IMR-90 (cell line): ENCODE measurements at regions not wholly inside any gene's neighbourhood (a gene's known extent, or its start where the extent isn't known, plus 50 kb on each side); places are given as distances from the start of the nearest gene placed in this dataset.

Experiments used
- ATAC-seq: fragments of 200-7000 bp; cut with Tn5 transposase; 2 replicates; pipeline ENCODE4 v1.9.1; 2020; ENCODE audit warnings: low read depth, mild to moderate bottlenecking, moderate library complexity
- BruUV-seq: library from RNA; stranded (reverse); fragments of 400-500 nt; replicated peaks from 2 replicates; lab custom pipeline; 2021; lab: Mats Ljungman, UMichigan
- CTCF ChIA-PET: fragments of 300-600 bp; formaldehyde crosslinking; extraction: SDS; loops from one replicate; lab custom pipeline; 2021; ENCODE audit warnings: antibody characterized with exemption; lab: Yijun Ruan, JAX
- POLR2A ChIA-PET: fragments of 300-600 bp; sonication (Branson Sonifier 250); formaldehyde crosslinking; loops from one replicate; lab custom pipeline; 2022; ENCODE audit warnings: antibody characterized with exemption; ENCODE audit not compliant: unreplicated experiment; lab: Charles Lee
- DNase-seq: peaks from one replicate; pipeline ENCODE4 v3.0.0; 2013
- H2AFZ ChIP-seq: replicated peaks from 2 replicates; pipeline ENCODE3; 2013; ENCODE audit warnings: low read length, mild to moderate bottlenecking; ENCODE audit not compliant: poor library complexity
- H2AK5ac ChIP-seq: 2 replicates; pipeline ENCODE4 v1.6.1; 2013; ENCODE audit warnings: low read depth, low read length, inconsistent platforms
- H2AK9ac ChIP-seq: replicated peaks from 2 replicates; pipeline ENCODE3; 2013; ENCODE audit warnings: mild to moderate bottlenecking, low read depth, low read length, moderate library complexity; ENCODE audit not compliant: poor library complexity
- H2BK120ac ChIP-seq: 2 replicates; pipeline ENCODE4 v1.6.1; 2013; ENCODE audit warnings: low read depth, low read length, inconsistent platforms
- H2BK15ac ChIP-seq: 3 replicates; pipeline ENCODE4 v1.6.1; 2013; ENCODE audit warnings: low read depth, low read length, inconsistent platforms
- H2BK20ac ChIP-seq: 2 replicates; pipeline ENCODE4 v1.6.1; 2013; ENCODE audit warnings: low read depth, mild to moderate bottlenecking, inconsistent platforms, low read length, moderate library complexity
- H2BK5ac ChIP-seq: 2 replicates; pipeline ENCODE4 v1.6.1; 2013; ENCODE audit warnings: mild to moderate bottlenecking, low read depth, low read length, inconsistent platforms; ENCODE audit not compliant: poor library complexity, severe bottlenecking
- H3K14ac ChIP-seq: replicated peaks from 2 replicates; pipeline ENCODE4 v1.6.1; 2013; ENCODE audit warnings: low read depth, low read length, inconsistent platforms
- H3K18ac ChIP-seq: 2 replicates; pipeline ENCODE4 v1.6.1; 2013; ENCODE audit warnings: low read depth, low read length, control low read depth
- H3K23ac ChIP-seq: 2 replicates; pipeline ENCODE4 v1.6.1; 2013; ENCODE audit warnings: low read depth, low read length, inconsistent platforms
- H3K27ac ChIP-seq: 2 replicates; pipeline ENCODE4 v1.5.1; 2013; ENCODE audit warnings: mild to moderate bottlenecking, control low read depth, low read length; ENCODE audit not compliant: insufficient read depth
- H3K27me3 ChIP-seq: 2 replicates; pipeline ENCODE4 v1.6.1; 2013; ENCODE audit warnings: low read length; ENCODE audit not compliant: control insufficient read depth, insufficient read depth
- H3K36me3 ChIP-seq: 2 replicates; pipeline ENCODE4 v1.6.1; 2013; ENCODE audit warnings: low read length, mixed read lengths; ENCODE audit not compliant: control insufficient read depth, insufficient read depth
- H3K4ac ChIP-seq: 2 replicates; pipeline ENCODE4 v1.6.1; 2013; ENCODE audit warnings: low read depth, low read length, inconsistent platforms
- H3K4me1 ChIP-seq: 2 replicates; pipeline ENCODE4 v1.6.1; 2013; ENCODE audit warnings: low read length, mixed read lengths; ENCODE audit not compliant: control insufficient read depth, insufficient read depth
- H3K4me2 ChIP-seq: 2 replicates; pipeline ENCODE4 v1.6.1; 2013; ENCODE audit warnings: low read depth, mild to moderate bottlenecking, control low read depth, low read length, moderate library complexity
- H3K4me3 ChIP-seq: 2 replicates; pipeline ENCODE4 v1.5.1; 2013; ENCODE audit warnings: low read depth, mild to moderate bottlenecking, control low read depth, low read length, moderate library complexity; ENCODE audit not compliant: insufficient read depth
- H3K56ac ChIP-seq: 2 replicates; pipeline ENCODE4 v1.6.1; 2013; ENCODE audit warnings: low read length, inconsistent platforms; ENCODE audit not compliant: insufficient read depth; ENCODE audit errors: extremely low read depth
- H3K79me1 ChIP-seq, 2 experiments: 2 replicates each; pipeline ENCODE4 v1.6.1; 2013; ENCODE audit warnings: low read length in 2 of 2, inconsistent platforms in 1 of 2, low read depth in 1 of 2
- H3K9ac ChIP-seq: 2 replicates; pipeline ENCODE4 v1.6.1; 2013; ENCODE audit warnings: low read depth, low read length, control low read depth
- H3K9me1 ChIP-seq: 2 replicates; pipeline ENCODE4 v1.6.1; 2013; ENCODE audit warnings: low read length, inconsistent platforms; ENCODE audit not compliant: insufficient read depth
- H3K9me3 ChIP-seq: 2 replicates; pipeline ENCODE4 v1.6.1; 2013; ENCODE audit warnings: low read length; ENCODE audit not compliant: control insufficient read depth, insufficient read depth
- H4K20me1 ChIP-seq: 2 replicates; pipeline ENCODE4 v1.6.1; 2013; ENCODE audit warnings: low read length, inconsistent platforms; ENCODE audit not compliant: insufficient read depth
- H4K5ac ChIP-seq: 2 replicates; pipeline ENCODE4 v1.6.1; 2013; ENCODE audit warnings: mild to moderate bottlenecking, low read depth, low read length, control low read depth
- H4K8ac ChIP-seq, 2 experiments: 2 replicates each; pipeline ENCODE4 v1.6.1; 2013; ENCODE audit warnings: low read depth in 2 of 2, low read length in 2 of 2, control low read depth in 1 of 2, inconsistent platforms in 1 of 2
- H4K91ac ChIP-seq: 2 replicates; pipeline ENCODE4 v1.6.1; 2013; ENCODE audit warnings: low read depth, low read length, inconsistent platforms; ENCODE audit not compliant: insufficient read depth
- CHD1 ChIP-seq: IDR thresholded peaks from 2 replicates; pipeline ENCODE4 v1.6.1; 2012; ENCODE audit warnings: low read depth, low read length, improper control_type of control experiment
- WGBS, 2 experiments: methylation state at CpG; one replicate each; pipeline versions ENCODE4 v1.1.5 to v1.1.7; 2013; ENCODE audit warnings: missing lambda C conversion rate in 2 of 2; ENCODE audit not compliant: insufficient read length in 1 of 2; ENCODE audit errors: extremely low coverage in 2 of 2; 5-methylcytosine and 5-hydroxymethylcytosine counted together
- dilution Hi-C: fragments of 300-500 bp; cut with HindIII; formaldehyde crosslinking; loops from one replicate; pipeline ENCODE4 v1.14.3; 2018; ENCODE audit warnings: low sequenced_read_pairs; ENCODE audit not compliant: unreplicated experiment
- in situ Hi-C: fragments of 300-500 bp; cut with MboI; formaldehyde crosslinking; loops from 3 replicates; pipeline ENCODE4 v1.14.3; 2019; ENCODE audit warnings: low sequenced_read_pairs, inconsistent platforms, mixed read lengths
- intact Hi-C: fragments of 100-400 bp; cut with micrococcal nuclease; formaldehyde crosslinking; loops from 2 replicates; pipeline ENCODE4 v1.10.0; 2022

- H3K4me1 ChIP-seq: peaks cover 4% of the 10 kb centered on the region; the same call in 1 of the 2 replicates
- TF ChIP-seq CHD1: no peak
- peak overlapping the region; percentile 33; the same call in 1 of the 2 replicates for H4K5ac ChIP-seq
- in situ Hi-C loops: loop anchor here (5.0 kb wide), 2 partner anchors 171 to 956 kb away; no protein-coding TSS in a partner anchor
- BruUV-seq: no TSS peak
- H2AFZ ChIP-seq: no peak overlapping the region
- no peaks in the 10 kb centered on the region for H4K20me1 ChIP-seq
- no peaks in the 10 kb centered on the region for H3K9me3 ChIP-seq
- no peaks in the 10 kb centered on the region for H3K27me3 ChIP-seq
- no peaks in the 10 kb centered on the region for H3K79me1 ChIP-seq
- peak; percentile 30 for ATAC-seq
- no peak overlapping the region for H3K4me2 ChIP-seq
- peak overlapping the region; percentile 85 for H2BK15ac ChIP-seq
- dilution Hi-C loops: no loop called here
- no peak overlapping the region for H3K27ac ChIP-seq
- peak overlapping the region; percentile 56 for H2BK120ac ChIP-seq
- H3K14ac ChIP-seq: peak overlapping the region; percentile 68
- peak overlapping the region; percentile 60 to 65 for H4K8ac ChIP-seq
- ChIA-PET CTCF (interaction anchor here (0.7 to 1.3 kb wide), 2 partner anchors 94 to 973 kb away, joined by 4 to 5 read pairs; no protein-coding TSS in a partner anchor), POLR2A (interaction anchor here (0.6 kb wide), 1 partner anchor 106 kb away, joined by 6 read pairs; no protein-coding TSS in a partner anchor)
- no peak overlapping the region for H3K4me3 ChIP-seq
- peak overlapping the region; percentile 42; the same call in 1 of the 2 replicates for H3K4ac ChIP-seq
- no peak overlapping the region for H3K23ac ChIP-seq
- peak overlapping the region; percentile 27 for H2BK5ac ChIP-seq
- H3K56ac ChIP-seq: no peak overlapping the region
- H2BK20ac ChIP-seq: peak overlapping the region; percentile 88
- no peak overlapping the region for H3K9ac ChIP-seq
- H2AK5ac ChIP-seq: peak overlapping the region; percentile 59
- H3K18ac ChIP-seq: peak overlapping the region; percentile 66; the same call in 1 of the 2 replicates
- intact Hi-C loops: loop anchor here (10.0 kb wide), 1 partner anchor 614 kb away; no protein-coding TSS in a partner anchor
- 0 out of 2 replicates have a peak, but pooled peaks cover 3% of the 10 kb centered on the region for H3K9me1 ChIP-seq
- WGBS, 2 experiments: no CpG with 5 or more reads among the region's 3 CpGs
- peak overlapping the region; percentile 64 for H4K91ac ChIP-seq
- H3K36me3 ChIP-seq: no peaks in the 10 kb centered on the region
- DNase-seq: peak; percentile 34
- no peak overlapping the region for H2AK9ac ChIP-seq
Observed at GRCh38 chr5:53261245-53261644, 151.7 kb upstream of the MOCS2 start.
